ENCODE measurements at regions not wholly inside any gene's neighbourhood (a gene's known extent, or its start where the extent isn't known, plus 50 kb on each side); places are given as distances from the start of the nearest gene placed in this dataset.

- CTCF ChIA-PET = no interaction called here
- Histone ChIP-seq H3K9me3 (ENCODE audit: control insufficient read depth, insufficient read depth, low read length) (peaks cover 20% of the 10 kb centered on the region), H3K4me3 (ENCODE audit: low read depth, low read length) (no peak overlapping the region), H3K27ac (ENCODE audit: low read depth, low read length) (no peak overlapping the region), H3K27me3 (ENCODE audit: control insufficient read depth, insufficient read depth, low read length) (no peaks in the 10 kb centered on the region)
- no peak for TF ChIP-seq CTCF (IDR thresholded peaks at IDR 0.05; ENCODE audit: low read depth, low read length)
- DNase-seq (ENCODE audit: low read depth, low spot score) = no peak
- POLR2A ChIA-PET = no interaction called here
Measured at GRCh38 chr15:53384417-53384816, 375.0 kb downstream of the WDR72 start.

GRCh38 chr15:53378096-53378800, 381.2 kb downstream of the WDR72 start:
- TF ChIP-seq CTCF (IDR thresholded peaks at IDR 0.05; ENCODE audit: low read depth, low read length) = no peak
- no peak for DNase-seq (ENCODE audit: low read depth, low spot score)
- H3K27me3 ChIP-seq (ENCODE audit: control insufficient read depth, insufficient read depth, low read length) = no peaks in the 10 kb centered on the region
- ChIA-PET CTCF (no interaction called here), POLR2A (no interaction called here)
- no peak overlapping the region for H3K4me3 ChIP-seq (ENCODE audit: low read depth, low read length)
- H3K27ac ChIP-seq (ENCODE audit: low read depth, low read length) = no peak overlapping the region
- H3K9me3 ChIP-seq (ENCODE audit: control insufficient read depth, insufficient read depth, low read length) = peaks cover 6% of the 10 kb centered on the region

GRCh38 chr15:53367740-53368139, 391.7 kb downstream of the WDR72 start:
- no peak for TF ChIP-seq CTCF (IDR thresholded peaks at IDR 0.05; ENCODE audit: low read depth, low read length)
- Histone ChIP-seq H3K27me3 (ENCODE audit: control insufficient read depth, insufficient read depth, low read length) (no peaks in the 10 kb centered on the region), H3K4me3 (ENCODE audit: low read depth, low read length) (no peak overlapping the region), H3K9me3 (ENCODE audit: control insufficient read depth, insufficient read depth, low read length) (peaks cover 6% of the 10 kb centered on the region; the same call in 1 of the 2 replicates), H3K27ac (ENCODE audit: low read depth, low read length) (no peak overlapping the region)
- POLR2A ChIA-PET = no interaction called here
- CTCF ChIA-PET = no interaction called here
- no peak for DNase-seq (ENCODE audit: low read depth, low spot score)

- no peak for DNase-seq (ENCODE audit: low read depth, low spot score)
- no peak for TF ChIP-seq CTCF (IDR thresholded peaks at IDR 0.05; ENCODE audit: low read depth, low read length)
- H3K4me3 ChIP-seq (ENCODE audit: low read depth, low read length) = no peak overlapping the region
- H3K27me3 ChIP-seq (ENCODE audit: control insufficient read depth, insufficient read depth, low read length) = no peaks in the 10 kb centered on the region
- H3K27ac ChIP-seq (ENCODE audit: low read depth, low read length) = no peak overlapping the region
- H3K9me3 ChIP-seq (ENCODE audit: control insufficient read depth, insufficient read depth, low read length) = peaks cover 9% of the 10 kb centered on the region; the same call in 1 of the 2 replicates
- CTCF ChIA-PET = no interaction called here
- POLR2A ChIA-PET = no interaction called here
Measured at GRCh38 chr15:53360881-53361280, 398.6 kb downstream of the WDR72 start.

- TF ChIP-seq CTCF (IDR thresholded peaks at IDR 0.05; ENCODE audit: low read depth, low read length) = no peak
- Histone ChIP-seq H3K9me3 (ENCODE audit: control insufficient read depth, insufficient read depth, low read length) (peaks cover 9% of the 10 kb centered on the region; the same call in 1 of the 2 replicates), H3K27ac (ENCODE audit: low read depth, low read length) (no peak overlapping the region), H3K4me3 (ENCODE audit: low read depth, low read length) (no peak overlapping the region), H3K27me3 (ENCODE audit: control insufficient read depth, insufficient read depth, low read length) (no peaks in the 10 kb centered on the region)
- ChIA-PET CTCF (no interaction called here), POLR2A (no interaction called here)
- DNase-seq (ENCODE audit: low read depth, low spot score) = no peak
Measured at GRCh38 chr15:53359038-53359437, 400.4 kb downstream of the WDR72 start.
